RWPE2 (cell line): ENCODE measurements at regions not wholly inside any gene's neighbourhood (a gene's known extent, or its start where the extent isn't known, plus 50 kb on each side); places are given as distances from the start of the nearest gene placed in this dataset.

Experiments
- ATAC-seq: fragments of 200-7000 bp; cut with Tn5 transposase; 3 replicates; pipeline ENCODE4 v1.9.1; 2021; ENCODE audit warnings: low read depth
- DNase-seq: peaks from one replicate; pipeline ENCODE4 v3.0.0-alpha.2; 2020; ENCODE audit warnings: low spot score
- H3K27ac ChIP-seq: fragments of 450-650 bp; 2 replicates; pipeline ENCODE4 v1.5.1; 2017; ENCODE audit warnings: mild to moderate bottlenecking; ENCODE audit not compliant: poor library complexity, severe bottlenecking
- H3K27me3 ChIP-seq: fragments of 250-450 bp; sonication (Bioruptor Pico); 2 replicates; pipeline ENCODE4 v1.5.1; 2021; ENCODE audit warnings: mild to moderate bottlenecking, moderate library complexity; ENCODE audit not compliant: insufficient read depth, poor library complexity, severe bottlenecking
- H3K36me3 ChIP-seq: fragments of 250-450 bp; sonication (Bioruptor Pico); 2 replicates; pipeline ENCODE4 v1.5.1; 2020; ENCODE audit warnings: low read depth, mild to moderate bottlenecking, moderate library complexity
- H3K4me1 ChIP-seq: fragments of 250-450 bp; sonication (Bioruptor Pico); 2 replicates; pipeline ENCODE4 v1.5.1; 2021; ENCODE audit warnings: mild to moderate bottlenecking, moderate library complexity; ENCODE audit not compliant: insufficient read depth, poor library complexity, severe bottlenecking
- H3K4me3 ChIP-seq: fragments of 250-450 bp; sonication (Bioruptor Pico); 2 replicates; pipeline ENCODE4 v1.5.1; 2021; ENCODE audit warnings: mild to moderate bottlenecking, moderate library complexity; ENCODE audit not compliant: severe bottlenecking
- H3K9me3 ChIP-seq: fragments of 250-450 bp; sonication (Bioruptor Pico); 2 replicates; pipeline ENCODE4 v1.5.1; 2021; ENCODE audit warnings: mild to moderate bottlenecking, moderate library complexity; ENCODE audit not compliant: severe bottlenecking
- TF ChIP-seq, protein P1 (sequence below): fragments of 450-650 bp; IDR thresholded peaks from one replicate; pipeline ENCODE4 v1.5.1; 2017; ENCODE audit warnings: mild to moderate bottlenecking, moderate library complexity; ENCODE audit not compliant: poor library complexity, severe bottlenecking

DNA sequence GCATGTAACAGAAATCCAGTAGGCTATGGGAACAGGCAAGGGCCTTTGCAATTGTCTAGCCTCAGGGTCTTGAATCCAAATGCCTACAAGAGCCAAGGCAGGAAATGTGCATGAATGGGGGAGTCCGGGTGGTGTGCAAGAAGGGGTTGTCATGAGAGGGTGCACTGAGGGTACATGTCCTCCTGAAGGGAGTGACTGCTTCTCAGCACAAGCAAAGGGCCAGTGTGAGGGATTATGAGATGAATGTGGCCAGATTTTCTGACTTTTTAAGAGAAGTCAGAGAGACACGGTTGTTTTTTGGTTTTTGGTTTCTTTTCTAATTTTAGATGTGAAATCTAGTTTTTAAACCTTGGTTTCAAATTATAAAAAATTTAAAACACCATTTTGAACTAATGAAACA lies 76.5 kb upstream of the LSM6 start:
- TF ChIP-seq, protein P1, sequence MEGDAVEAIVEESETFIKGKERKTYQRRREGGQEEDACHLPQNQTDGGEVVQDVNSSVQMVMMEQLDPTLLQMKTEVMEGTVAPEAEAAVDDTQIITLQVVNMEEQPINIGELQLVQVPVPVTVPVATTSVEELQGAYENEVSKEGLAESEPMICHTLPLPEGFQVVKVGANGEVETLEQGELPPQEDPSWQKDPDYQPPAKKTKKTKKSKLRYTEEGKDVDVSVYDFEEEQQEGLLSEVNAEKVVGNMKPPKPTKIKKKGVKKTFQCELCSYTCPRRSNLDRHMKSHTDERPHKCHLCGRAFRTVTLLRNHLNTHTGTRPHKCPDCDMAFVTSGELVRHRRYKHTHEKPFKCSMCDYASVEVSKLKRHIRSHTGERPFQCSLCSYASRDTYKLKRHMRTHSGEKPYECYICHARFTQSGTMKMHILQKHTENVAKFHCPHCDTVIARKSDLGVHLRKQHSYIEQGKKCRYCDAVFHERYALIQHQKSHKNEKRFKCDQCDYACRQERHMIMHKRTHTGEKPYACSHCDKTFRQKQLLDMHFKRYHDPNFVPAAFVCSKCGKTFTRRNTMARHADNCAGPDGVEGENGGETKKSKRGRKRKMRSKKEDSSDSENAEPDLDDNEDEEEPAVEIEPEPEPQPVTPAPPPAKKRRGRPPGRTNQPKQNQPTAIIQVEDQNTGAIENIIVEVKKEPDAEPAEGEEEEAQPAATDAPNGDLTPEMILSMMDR = no peak
- no peak overlapping the region for H3K4me3 ChIP-seq
- H3K27ac ChIP-seq = no peak overlapping the region
- no peaks in the 10 kb centered on the region for H3K4me1 ChIP-seq
- H3K36me3 ChIP-seq = no peaks in the 10 kb centered on the region
- H3K9me3 ChIP-seq = no peaks in the 10 kb centered on the region
- H3K27me3 ChIP-seq = no peaks in the 10 kb centered on the region
- ATAC-seq = no peak
- DNase-seq = no peak

DNA sequence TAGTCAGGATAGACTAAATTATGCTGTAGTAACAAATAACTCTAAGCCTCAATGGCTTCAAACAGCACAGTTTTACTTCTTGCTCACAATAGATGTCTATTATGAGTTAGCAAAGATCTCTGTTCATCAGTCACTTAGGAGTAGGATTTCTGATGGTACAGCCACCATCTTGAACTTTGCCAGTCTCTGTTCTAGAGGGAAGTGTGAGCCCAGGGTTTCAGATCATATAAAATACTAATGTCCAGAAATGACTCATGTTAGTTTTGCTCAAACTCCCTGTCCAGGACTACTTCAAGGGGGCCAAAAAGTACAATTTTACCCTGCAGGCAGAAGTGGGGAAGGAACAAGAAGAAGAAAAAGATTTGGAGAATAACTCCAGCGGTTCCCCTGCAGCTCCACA lies 77.1 kb upstream of the LSM6 start:
- no peaks in the 10 kb centered on the region for H3K4me1 ChIP-seq
- no peak for ATAC-seq
- no peak for DNase-seq
- TF ChIP-seq, protein P1 = no peak
- no peaks in the 10 kb centered on the region for H3K9me3 ChIP-seq
- H3K4me3 ChIP-seq = no peak overlapping the region
- H3K36me3 ChIP-seq = no peaks in the 10 kb centered on the region
- no peak overlapping the region for H3K27ac ChIP-seq
- no peaks in the 10 kb centered on the region for H3K27me3 ChIP-seq

DNA sequence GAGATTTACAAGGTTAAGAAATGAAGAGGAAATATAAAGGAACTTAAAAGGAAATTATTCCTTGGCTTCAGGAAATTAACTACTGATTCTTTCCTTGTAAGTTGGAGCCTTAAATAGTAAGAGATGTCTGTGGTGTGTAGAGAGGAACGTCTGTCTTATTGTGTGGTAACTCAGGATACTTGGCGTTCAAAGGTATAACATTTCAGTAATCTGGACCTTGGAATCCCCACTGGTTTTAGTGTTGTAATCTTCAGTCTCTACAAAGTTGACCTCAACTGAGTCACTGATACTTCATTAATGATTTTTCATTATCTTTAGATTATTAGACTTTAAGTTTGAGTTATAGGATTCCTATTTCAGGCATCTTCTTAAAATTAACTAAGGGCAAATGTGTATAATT lies 79.1 kb upstream of the LSM6 start:
- H3K27ac ChIP-seq = no peak overlapping the region
- H3K27me3 ChIP-seq = no peaks in the 10 kb centered on the region
- no peak overlapping the region for H3K4me3 ChIP-seq
- DNase-seq (no peak), ATAC-seq (no peak)
- no peaks in the 10 kb centered on the region for H3K4me1 ChIP-seq
- TF ChIP-seq, protein P1 = no peak
- H3K9me3 ChIP-seq = no peaks in the 10 kb centered on the region
- H3K36me3 ChIP-seq = no peaks in the 10 kb centered on the region

DNA sequence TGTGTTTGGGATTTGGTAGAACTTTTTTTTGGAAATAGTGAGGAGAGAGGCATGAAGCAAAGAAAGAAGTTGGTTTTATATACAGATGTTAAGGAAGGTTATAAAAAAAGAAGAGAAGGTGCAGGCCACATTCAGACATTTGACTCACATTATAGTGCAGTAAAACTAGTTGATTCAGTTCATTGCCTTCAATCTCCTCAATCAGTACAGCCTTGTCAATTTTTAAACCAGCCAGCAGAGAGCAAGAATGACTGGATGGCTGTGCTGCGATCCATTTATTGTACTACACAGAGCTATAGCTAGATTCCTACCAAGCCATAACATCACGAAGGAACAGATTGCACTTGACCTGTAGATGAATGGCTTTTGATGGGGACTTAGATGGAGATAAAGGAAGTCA lies 79.7 kb upstream of the LSM6 start:
- H3K9me3 ChIP-seq = no peaks in the 10 kb centered on the region
- H3K4me3 ChIP-seq = no peak overlapping the region
- H3K4me1 ChIP-seq = no peaks in the 10 kb centered on the region
- no peak overlapping the region for H3K27ac ChIP-seq
- no peaks in the 10 kb centered on the region for H3K36me3 ChIP-seq
- ATAC-seq (no peak), DNase-seq (no peak)
- TF ChIP-seq, protein P1 = no peak
- no peaks in the 10 kb centered on the region for H3K27me3 ChIP-seq

DNA sequence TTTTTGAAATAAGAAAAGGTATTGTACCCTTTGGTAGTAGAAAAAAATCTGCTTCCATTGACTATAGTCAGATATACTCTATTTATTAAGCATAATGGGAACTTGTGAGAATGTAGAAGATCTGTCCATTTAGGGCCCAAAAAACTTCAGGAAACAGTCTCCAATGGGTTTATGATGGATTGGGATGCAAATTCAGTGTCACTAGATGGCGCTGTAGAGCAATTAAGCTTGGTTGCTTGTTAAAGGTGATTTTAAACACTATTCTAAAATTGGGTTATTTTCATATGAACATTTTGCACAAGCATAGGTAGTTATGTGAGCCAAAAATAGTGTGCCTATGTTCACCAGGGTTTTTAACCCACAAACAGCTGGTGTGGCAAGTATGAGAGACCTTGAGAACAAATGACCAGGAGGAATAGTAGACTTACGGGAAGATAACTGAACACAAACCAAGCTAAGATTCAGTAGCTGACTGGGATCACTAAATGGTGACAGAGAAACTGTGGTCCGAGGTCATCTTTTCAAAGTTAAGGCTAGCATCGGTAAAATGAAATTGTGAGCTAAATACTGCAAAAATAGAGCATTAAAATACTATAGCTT lies 80.3 kb upstream of the LSM6 start:
- Histone ChIP-seq H3K36me3 (no peaks in the 10 kb centered on the region), H3K9me3 (no peaks in the 10 kb centered on the region), H3K27ac (no peak overlapping the region), H3K27me3 (no peaks in the 10 kb centered on the region), H3K4me3 (no peak overlapping the region), H3K4me1 (no peaks in the 10 kb centered on the region)
- DNase-seq (no peak), ATAC-seq (no peak)
- TF ChIP-seq, protein P1 = peak; percentile 86
